NT2/D1 (cell line): ENCODE measurements at regions not wholly inside any gene's neighbourhood (a gene's known extent, or its start where the extent isn't known, plus 50 kb on each side); places are given as distances from the start of the nearest gene placed in this dataset.

ENCODE experiments used
- YY1 ChIP-seq: IDR thresholded peaks from 2 replicates; pipeline ENCODE4 v1.6.1; 2011; ENCODE audit not compliant: insufficient read length, insufficient read depth
- ZNF274 ChIP-seq: IDR thresholded peaks from 2 replicates; pipeline ENCODE4 v1.6.1; 2011; ENCODE audit warnings: mild to moderate bottlenecking, low read depth, low read length

- no peak for TF ChIP-seq ZNF274
- TF ChIP-seq YY1: no peak
Measured at GRCh38 chr10:129165770-129166169, 301.3 kb upstream of the MGMT start.
